DMS153 treated with DMSO at 0.1 percent for 48 hours (cell line): ENCODE measurements at regions not wholly inside any gene's neighbourhood (a gene's known extent, or its start where the extent isn't known, plus 50 kb on each side); places are given as distances from the start of the nearest gene placed in this dataset.
"Not testable (repeated sequence)": the region's sequence is repeated elsewhere in the genome, so short reads cannot be mapped to it uniquely, and the experiment has no call there.

Experiments
- DNase-seq: peaks from one replicate; lab custom pipeline; 2025; ENCODE audit not compliant: unreplicated experiment; lab: John Stamatoyannopoulos, UW

- no peak for DNase-seq
Measured at GRCh38 chr3:83251490-83251889, 1490.0 kb upstream of the GBE1 start.

- no peak for DNase-seq
Measured at GRCh38 chr3:83250613-83251012, 1489.2 kb upstream of the GBE1 start.

GRCh38 chr3:83248454-83248853 is 1487.0 kb upstream of the GBE1 start:
- no peak for DNase-seq

GRCh38 chr3:83235180-83235814 is 1473.9 kb upstream of the GBE1 start:
- no peak for DNase-seq

GRCh38 chr3:83233715-83234114 is 1472.3 kb upstream of the GBE1 start:
- DNase-seq = no peak

- DNase-seq = no peak
Measured at GRCh38 chr3:83230841-83231240, 1469.4 kb upstream of the GBE1 start.

- no peak for DNase-seq
Measured at GRCh38 chr3:83230376-83230775, 1468.9 kb upstream of the GBE1 start.

GRCh38 chr3:83226751-83227150 is 1465.3 kb upstream of the GBE1 start:
- DNase-seq = no peak

- no peak for DNase-seq
Measured at GRCh38 chr3:83224101-83224868, 1462.8 kb upstream of the GBE1 start.

GRCh38 chr3:83218383-83219200 is 1457.1 kb upstream of the GBE1 start:
- no peak for DNase-seq

- not testable (repeated sequence) for DNase-seq
Measured at GRCh38 chr3:83217595-83218118, 1456.2 kb upstream of the GBE1 start.

GRCh38 chr3:83216919-83217594 is 1455.6 kb upstream of the GBE1 start:
- DNase-seq = no peak

GRCh38 chr3:83195243-83195642 is 1433.8 kb upstream of the GBE1 start:
- DNase-seq = no peak

- DNase-seq = no peak
Measured at GRCh38 chr3:83193526-83193925, 1432.1 kb upstream of the GBE1 start.

- no peak for DNase-seq
Measured at GRCh38 chr3:83189634-83190033, 1428.2 kb upstream of the GBE1 start.

GRCh38 chr3:83169473-83169872 is 1408.0 kb upstream of the GBE1 start:
- DNase-seq = no peak

- DNase-seq = no peak
Measured at GRCh38 chr3:83150896-83151295, 1389.5 kb upstream of the GBE1 start.

- DNase-seq = no peak
Measured at GRCh38 chr3:83140983-83141382, 1379.5 kb upstream of the GBE1 start.

- DNase-seq = no peak
Measured at GRCh38 chr3:83131236-83131635, 1369.8 kb upstream of the GBE1 start.

GRCh38 chr3:83122774-83123350 is 1361.4 kb upstream of the GBE1 start:
- DNase-seq = no peak

GRCh38 chr3:83093222-83093572 is 1331.8 kb upstream of the GBE1 start:
- no peak for DNase-seq
